GM21367 (cell line): ENCODE measurements at regions not wholly inside any gene's neighbourhood (a gene's known extent, or its start where the extent isn't known, plus 50 kb on each side); places are given as distances from the start of the nearest gene placed in this dataset.
"Not testable (repeated sequence)": the region's sequence is repeated elsewhere in the genome, so short reads cannot be mapped to it uniquely, and the experiment has no call there.

ENCODE experiments used
- ATAC-seq: cut with Tn5 transposase; IDR thresholded peaks from one replicate; pipeline ENCODE4 v1.9.1; 2021; ENCODE audit not compliant: unreplicated experiment

DNA sequence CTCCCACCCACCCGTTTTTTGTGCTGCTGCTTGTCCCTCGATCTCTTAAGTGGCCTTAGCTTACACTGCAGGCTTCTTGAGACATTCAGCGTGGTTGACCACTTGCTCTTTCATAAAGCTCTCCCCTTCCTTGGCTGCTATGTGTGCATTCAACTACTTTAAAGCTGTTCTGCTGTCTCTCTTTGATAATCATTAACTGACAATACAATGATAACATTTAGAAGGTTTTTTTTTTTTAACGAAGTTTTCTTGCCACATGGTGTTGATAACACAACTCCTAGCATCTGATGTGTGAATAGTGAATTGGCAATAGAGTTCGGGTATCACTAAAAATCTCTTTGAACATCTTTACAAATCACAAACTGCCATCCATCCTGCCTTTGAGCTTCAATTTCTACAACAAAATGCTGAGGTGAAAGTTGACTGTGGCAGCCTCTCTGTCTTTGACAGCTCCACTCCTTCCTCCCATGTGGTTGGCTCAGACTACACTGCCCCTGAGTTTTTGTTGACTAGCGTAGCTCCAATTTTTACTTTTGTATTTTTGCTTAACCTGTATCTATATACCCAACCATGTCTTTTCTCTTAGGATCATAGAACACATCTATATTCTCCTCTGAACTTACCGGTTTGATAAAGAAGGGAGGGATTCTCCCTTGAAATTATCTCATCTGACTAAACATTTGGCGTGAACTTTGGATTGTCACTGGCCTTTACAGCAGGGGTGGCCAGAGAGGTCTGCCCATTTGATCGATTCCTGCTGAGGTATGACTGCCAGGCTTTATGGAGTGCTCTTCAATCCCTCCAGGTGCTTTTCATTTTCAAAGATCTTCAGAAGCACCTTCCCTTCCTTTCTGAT lies 409.4 kb upstream of the CD180 start:
- ATAC-seq, result no peak

DNA sequence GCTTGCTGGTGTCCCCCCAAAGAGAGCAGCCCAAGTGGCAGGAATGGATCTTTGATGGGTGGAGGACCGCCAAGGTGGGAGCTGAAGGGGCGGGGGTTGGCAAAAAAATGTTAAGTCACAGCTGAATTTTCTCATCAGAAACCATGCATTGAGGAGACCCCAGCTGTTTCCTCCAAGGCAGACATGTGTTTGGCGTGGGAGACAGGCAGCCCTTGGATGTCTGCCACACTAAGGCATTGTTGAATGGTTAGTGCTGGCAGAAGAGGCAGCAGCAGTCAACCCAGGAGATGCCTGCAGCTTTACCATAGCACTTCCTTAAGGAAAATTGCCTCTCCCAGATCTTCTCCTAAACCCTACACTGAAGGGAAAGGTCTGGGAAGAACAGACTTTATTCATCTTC lies 394.9 kb upstream of the CD180 start:
- no peak for ATAC-seq

- no peak for ATAC-seq
Measured at GRCh38 chr5:67588389-67588788, 391.8 kb upstream of the CD180 start.

GRCh38 chr5:67581203-67581602 lies 384.6 kb upstream of the CD180 start:
- no peak for ATAC-seq

DNA sequence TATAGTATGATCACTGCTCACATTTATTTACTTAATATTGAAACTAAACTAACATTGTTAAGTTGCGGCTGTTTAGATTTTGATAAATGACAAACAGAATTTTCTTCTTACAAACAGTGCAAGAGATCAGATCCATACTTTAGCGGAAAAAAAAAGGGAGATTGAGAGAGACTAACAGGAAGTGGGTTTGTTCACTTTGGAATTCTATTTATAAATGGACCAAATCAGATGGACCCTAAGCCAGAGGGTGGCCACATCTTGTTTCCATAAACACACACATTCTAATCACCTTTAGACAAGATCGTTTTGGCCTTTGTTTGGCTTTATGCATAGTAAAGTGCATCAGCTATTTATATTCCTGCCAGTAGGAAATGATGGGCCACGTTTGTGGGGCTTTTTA lies 381.4 kb upstream of the CD180 start:
- no peak for ATAC-seq

DNA sequence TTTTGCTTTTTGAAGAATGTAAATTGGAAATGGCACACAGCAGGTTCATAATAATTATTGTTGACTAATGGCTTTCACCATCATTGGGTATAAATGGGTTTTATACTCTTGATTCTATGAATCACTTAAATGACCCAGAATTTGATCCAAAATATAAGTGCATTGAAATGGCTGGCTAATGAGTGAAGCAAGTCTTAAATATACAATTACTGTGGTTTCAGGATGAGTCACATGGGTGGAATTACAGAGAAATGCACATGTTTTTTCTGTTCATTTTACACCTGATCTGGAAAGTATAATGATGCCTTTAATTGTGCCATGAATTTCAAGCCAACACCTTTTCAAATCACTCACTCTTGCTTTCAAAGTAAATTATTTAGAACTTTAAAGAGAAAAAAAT lies 380.8 kb upstream of the CD180 start:
- no peak for ATAC-seq

GRCh38 chr5:67576112-67576511 lies 379.5 kb upstream of the CD180 start:
- no peak for ATAC-seq

- no peak for ATAC-seq
Measured at GRCh38 chr5:67575087-67575486, 378.5 kb upstream of the CD180 start.

DNA sequence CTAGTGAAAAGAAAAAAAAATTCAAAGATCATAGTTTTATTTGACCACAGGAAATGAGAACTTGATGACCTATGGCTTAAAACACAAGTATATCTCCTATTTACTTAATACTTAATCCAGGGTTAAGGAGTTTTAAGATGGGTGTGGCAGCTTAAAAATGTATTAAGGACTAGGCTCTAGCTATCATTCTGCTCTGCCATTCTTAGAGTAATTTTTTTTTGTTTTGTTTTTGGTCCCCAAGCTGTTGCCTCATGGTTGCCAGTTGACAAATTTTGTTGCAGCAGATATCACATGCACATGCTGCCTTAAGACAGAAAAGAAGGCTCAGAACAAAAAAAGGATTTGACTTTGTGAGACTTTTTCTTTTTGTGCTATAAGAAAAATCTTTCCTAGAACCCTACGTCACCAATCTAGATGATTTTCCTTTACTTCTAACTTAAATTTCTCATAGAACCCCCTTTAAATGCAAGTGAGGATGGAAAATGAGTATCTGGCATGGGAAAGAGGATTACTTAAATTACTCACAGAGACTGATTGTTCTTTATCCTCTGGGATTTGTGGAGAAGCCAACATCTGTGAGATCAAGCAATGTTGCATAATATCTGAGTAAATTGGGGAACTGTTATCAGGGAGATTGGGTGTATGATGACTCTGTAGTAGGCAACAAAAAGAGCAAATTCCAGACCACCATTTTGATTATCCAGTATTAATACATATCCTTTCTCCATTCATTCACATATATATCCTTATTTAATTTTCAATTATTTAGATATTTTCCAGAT lies 364.7 kb upstream of the CD180 start:
- no peak for ATAC-seq

DNA sequence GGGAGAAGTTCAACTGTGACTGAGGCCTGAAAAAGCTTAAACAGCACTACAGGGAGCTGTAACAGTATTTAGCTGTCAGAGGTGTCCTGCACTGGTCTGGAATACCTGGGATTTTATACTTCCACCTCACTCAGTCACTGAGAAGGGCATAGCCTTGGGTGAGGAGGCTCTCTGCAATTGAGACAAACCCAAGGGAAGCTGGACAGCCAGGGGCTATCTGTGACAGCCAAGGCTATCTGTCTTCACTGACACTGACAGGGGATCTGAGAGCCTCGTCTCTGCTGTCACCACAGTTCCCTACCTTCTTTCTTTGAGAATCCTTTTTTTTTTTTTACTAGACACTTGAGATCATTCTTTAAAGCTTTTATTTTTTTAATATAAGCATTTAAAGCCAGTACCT lies 356.2 kb upstream of the CD180 start:
- ATAC-seq, result no peak

- no peak for ATAC-seq
Measured at GRCh38 chr5:67549947-67550346, 353.3 kb upstream of the CD180 start.

DNA sequence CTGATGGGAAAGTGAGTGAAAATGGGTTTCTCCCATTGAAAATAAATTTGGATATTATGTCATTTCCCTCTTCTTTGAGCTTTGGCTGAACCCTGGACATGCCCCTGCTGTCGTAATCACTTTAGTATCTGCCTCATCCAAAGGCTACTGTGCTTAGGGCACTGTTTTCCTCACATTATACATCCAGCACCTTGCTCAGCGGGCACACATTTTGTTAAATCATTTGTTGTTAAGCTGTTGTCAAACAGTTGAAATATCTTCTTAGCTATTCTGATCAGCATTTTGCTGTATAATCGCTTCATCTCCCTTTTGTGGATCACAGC lies 352.7 kb upstream of the CD180 start:
- ATAC-seq, result no peak

DNA sequence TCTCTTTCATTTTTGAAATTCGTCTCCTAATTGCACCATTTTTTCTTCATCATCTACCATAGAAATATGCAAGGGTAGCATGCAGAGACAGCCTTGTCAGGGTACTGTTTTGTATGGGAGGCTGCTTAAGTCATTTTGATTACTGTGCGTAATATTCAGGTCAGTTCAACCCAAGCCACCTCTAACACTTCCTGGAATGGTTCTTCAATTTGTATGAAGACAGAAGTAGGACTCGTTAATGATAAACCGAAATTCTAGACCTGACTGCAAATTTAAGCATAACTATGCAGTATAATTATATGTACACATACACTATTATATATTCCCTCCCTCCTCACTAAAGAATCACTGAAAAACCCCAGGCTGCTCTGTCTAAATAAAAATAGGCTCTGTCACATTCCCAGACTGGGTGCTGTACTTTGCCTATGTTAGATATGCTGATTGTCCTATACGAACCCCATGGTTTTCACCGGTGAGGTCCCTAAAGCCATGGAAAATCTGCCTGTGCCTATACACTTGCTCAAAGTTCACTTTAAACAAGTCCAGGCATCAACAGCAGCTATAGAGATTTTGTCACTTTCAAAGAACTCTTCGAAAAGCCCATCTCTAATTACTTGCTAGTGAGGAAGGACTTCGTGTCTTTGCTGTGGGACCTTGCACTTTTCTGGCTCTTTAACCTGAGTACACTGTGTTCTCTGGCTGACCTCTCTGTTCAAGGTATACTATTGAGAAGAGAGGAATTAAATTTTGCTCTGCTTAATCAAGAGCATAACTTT lies 352.1 kb upstream of the CD180 start:
- ATAC-seq, result no peak

- ATAC-seq, result no peak
Measured at GRCh38 chr5:67547682-67548081, 351.1 kb upstream of the CD180 start.

GRCh38 chr5:67544942-67545341 lies 348.3 kb upstream of the CD180 start:
- not testable (repeated sequence) for ATAC-seq

- ATAC-seq, result no peak
Measured at GRCh38 chr5:67543720-67544270, 347.2 kb upstream of the CD180 start.

- no peak for ATAC-seq
Measured at GRCh38 chr5:67542479-67542878, 345.9 kb upstream of the CD180 start.

DNA sequence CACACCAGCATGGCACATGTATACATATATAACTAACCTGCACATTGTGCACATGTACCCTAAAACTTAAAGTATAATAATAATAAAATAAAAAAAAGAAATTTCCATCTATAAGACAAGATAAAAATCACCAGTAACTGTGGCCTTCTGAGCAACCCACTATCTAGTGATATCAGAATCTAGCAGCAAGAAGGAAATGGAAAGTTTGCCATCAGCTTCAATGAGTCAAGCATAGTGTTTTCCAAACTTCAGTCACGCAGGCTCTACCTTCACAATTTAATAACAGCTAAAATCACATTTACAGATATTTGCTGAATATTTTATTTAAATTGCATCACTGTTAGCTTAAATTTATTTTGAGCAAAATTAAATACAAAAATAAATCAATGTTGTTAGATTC lies 345.3 kb upstream of the CD180 start:
- no peak for ATAC-seq

DNA sequence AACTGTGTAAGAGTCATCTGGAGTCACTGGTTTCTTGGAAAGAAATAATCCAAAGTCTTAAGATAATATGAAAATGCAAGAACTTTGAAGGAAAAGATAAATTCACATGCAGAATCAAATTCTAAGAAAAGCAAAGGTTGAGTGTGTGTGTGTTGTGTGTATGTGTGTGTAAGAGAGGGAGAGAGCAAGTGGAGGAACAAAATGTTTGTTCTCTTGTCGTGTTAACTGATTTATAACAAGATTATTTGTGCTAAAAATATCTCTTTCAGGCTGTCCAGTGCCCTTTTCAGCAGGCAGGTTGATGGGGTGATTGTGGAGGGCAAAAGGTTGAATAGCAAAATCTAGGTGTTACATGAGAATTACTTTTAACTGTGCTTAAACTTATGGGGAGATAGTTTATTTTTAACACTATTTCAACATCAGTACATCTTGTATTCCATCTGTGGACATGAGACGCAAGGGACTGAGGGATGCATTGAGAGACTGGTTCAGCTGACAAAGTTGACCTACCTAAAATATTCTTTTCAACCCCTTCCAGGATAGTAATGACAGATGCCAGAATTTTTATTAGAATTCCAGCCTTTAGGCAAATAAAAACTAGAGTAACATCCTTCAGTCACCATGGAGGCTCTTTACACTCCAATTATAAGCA lies 342.4 kb upstream of the CD180 start:
- no peak for ATAC-seq

- ATAC-seq, result no peak
Measured at GRCh38 chr5:67537439-67538148, 341.0 kb upstream of the CD180 start.
